C4-2B (cell line): ENCODE measurements at regions not wholly inside any gene's neighbourhood (a gene's known extent, or its start where the extent isn't known, plus 50 kb on each side); places are given as distances from the start of the nearest gene placed in this dataset.
"Not testable (repeated sequence)": the region's sequence is repeated elsewhere in the genome, so short reads cannot be mapped to it uniquely, and the experiment has no call there.

ENCODE experiments used
- H3K27ac ChIP-seq: fragments of 450-650 bp; 2 replicates; pipeline ENCODE4 v1.5.1; 2017
- ZFX ChIP-seq: fragments of 450-650 bp; IDR thresholded peaks from 2 replicates; pipeline ENCODE4 v1.6.1; 2017
- TF ChIP-seq, protein P1 (sequence below): fragments of 450-650 bp; conservative IDR thresholded peaks from 2 replicates; pipeline ENCODE4 v1.5.1; 2017; ENCODE audit warnings: mild to moderate bottlenecking

GRCh38 chr5:24161559-24161958 lies 483.2 kb downstream of the CDH10 start:
- H3K27ac ChIP-seq = no peak overlapping the region
- TF ChIP-seq, protein P1, sequence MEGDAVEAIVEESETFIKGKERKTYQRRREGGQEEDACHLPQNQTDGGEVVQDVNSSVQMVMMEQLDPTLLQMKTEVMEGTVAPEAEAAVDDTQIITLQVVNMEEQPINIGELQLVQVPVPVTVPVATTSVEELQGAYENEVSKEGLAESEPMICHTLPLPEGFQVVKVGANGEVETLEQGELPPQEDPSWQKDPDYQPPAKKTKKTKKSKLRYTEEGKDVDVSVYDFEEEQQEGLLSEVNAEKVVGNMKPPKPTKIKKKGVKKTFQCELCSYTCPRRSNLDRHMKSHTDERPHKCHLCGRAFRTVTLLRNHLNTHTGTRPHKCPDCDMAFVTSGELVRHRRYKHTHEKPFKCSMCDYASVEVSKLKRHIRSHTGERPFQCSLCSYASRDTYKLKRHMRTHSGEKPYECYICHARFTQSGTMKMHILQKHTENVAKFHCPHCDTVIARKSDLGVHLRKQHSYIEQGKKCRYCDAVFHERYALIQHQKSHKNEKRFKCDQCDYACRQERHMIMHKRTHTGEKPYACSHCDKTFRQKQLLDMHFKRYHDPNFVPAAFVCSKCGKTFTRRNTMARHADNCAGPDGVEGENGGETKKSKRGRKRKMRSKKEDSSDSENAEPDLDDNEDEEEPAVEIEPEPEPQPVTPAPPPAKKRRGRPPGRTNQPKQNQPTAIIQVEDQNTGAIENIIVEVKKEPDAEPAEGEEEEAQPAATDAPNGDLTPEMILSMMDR = no peak
- TF ChIP-seq ZFX = no peak

GRCh38 chr5:24162343-24162742 lies 482.4 kb downstream of the CDH10 start:
- no peak overlapping the region for H3K27ac ChIP-seq
- TF ChIP-seq, protein P1 = no peak
- TF ChIP-seq ZFX = no peak

- TF ChIP-seq, protein P1 = no peak
- TF ChIP-seq ZFX = no peak
- no peak overlapping the region for H3K27ac ChIP-seq
Measured at GRCh38 chr5:24163091-24163490, 481.7 kb downstream of the CDH10 start.

- TF ChIP-seq, protein P1 = no peak
- TF ChIP-seq ZFX = no peak
Measured at GRCh38 chr5:24167806-24168205, 477.0 kb downstream of the CDH10 start.

GRCh38 chr5:24170026-24170425 lies 474.8 kb downstream of the CDH10 start:
- no peak for TF ChIP-seq ZFX
- TF ChIP-seq, protein P1 = no peak
- H3K27ac ChIP-seq = no peak overlapping the region

More at GRCh38 chr5:24167806-24168205, 477.0 kb downstream of the CDH10 start:
- H3K27ac ChIP-seq = no peak overlapping the region

GRCh38 chr5:24170930-24171329 lies 473.8 kb downstream of the CDH10 start:
- H3K27ac ChIP-seq = not testable (repeated sequence)

DNA sequence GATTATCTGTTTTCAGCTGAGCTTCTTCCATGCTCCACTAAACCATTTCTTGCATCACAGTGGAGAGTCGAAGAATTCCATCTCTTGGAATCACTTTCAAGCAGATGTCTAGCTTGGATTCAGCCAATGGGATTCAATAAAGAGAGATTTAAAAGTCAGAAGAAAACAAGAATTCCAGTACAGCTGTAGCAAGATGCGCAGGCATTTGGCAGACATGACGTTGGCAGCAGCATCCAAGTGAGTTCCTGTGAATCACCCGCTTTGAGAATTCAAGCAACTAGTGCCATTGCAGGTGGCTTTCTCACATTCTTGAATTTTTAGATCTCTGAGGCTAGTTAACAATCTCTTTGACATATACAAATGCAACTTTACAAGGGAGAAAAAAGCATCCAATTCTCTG lies 467.0 kb downstream of the CDH10 start:
- no peak overlapping the region for H3K27ac ChIP-seq
- no peak for TF ChIP-seq ZFX
- TF ChIP-seq, protein P1 = no peak

- no peak overlapping the region for H3K27ac ChIP-seq
- TF ChIP-seq, protein P1 = no peak
Measured at GRCh38 chr5:24183981-24184380, 460.8 kb downstream of the CDH10 start.
